ENCODE measurements at regions not wholly inside any gene's neighbourhood (a gene's known extent, or its start where the extent isn't known, plus 50 kb on each side); places are given as distances from the start of the nearest gene placed in this dataset.
A peak's percentile ranks its signal among the peaks of the same experiment; 100 is the strongest.
"Not testable (repeated sequence)": the region's sequence is repeated elsewhere in the genome, so short reads cannot be mapped to it uniquely, and the experiment has no call there.

DNA sequence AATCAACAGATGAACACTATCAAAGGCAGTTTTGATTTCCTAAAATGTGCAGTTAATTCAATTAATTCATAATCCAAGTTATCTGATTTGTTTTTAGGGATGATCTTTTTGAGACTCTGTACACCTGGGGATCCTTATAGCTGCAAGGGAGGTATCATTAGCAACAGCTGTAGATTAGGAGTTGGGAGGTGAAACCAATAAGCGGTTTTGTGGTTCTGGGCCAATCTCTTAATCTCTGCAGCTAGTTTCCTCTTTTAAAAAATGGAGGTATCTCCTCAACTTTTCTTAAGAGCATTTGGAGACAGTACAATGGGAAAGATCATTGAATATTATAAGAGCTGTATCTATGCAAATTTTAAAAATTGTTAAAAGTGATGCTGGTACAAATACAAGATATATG, 126.0 kb downstream of the MC4R start:
- DNase-seq (ENCODE audit: low read depth): no peak
- H3K4me3 ChIP-seq (ENCODE audit: low read depth, low read length): no peak overlapping the region
- TF ChIP-seq, protein P1, sequence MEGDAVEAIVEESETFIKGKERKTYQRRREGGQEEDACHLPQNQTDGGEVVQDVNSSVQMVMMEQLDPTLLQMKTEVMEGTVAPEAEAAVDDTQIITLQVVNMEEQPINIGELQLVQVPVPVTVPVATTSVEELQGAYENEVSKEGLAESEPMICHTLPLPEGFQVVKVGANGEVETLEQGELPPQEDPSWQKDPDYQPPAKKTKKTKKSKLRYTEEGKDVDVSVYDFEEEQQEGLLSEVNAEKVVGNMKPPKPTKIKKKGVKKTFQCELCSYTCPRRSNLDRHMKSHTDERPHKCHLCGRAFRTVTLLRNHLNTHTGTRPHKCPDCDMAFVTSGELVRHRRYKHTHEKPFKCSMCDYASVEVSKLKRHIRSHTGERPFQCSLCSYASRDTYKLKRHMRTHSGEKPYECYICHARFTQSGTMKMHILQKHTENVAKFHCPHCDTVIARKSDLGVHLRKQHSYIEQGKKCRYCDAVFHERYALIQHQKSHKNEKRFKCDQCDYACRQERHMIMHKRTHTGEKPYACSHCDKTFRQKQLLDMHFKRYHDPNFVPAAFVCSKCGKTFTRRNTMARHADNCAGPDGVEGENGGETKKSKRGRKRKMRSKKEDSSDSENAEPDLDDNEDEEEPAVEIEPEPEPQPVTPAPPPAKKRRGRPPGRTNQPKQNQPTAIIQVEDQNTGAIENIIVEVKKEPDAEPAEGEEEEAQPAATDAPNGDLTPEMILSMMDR (IDR thresholded peaks at IDR 0.05; ENCODE audit: insufficient read depth, low read length): no peak

DNA sequence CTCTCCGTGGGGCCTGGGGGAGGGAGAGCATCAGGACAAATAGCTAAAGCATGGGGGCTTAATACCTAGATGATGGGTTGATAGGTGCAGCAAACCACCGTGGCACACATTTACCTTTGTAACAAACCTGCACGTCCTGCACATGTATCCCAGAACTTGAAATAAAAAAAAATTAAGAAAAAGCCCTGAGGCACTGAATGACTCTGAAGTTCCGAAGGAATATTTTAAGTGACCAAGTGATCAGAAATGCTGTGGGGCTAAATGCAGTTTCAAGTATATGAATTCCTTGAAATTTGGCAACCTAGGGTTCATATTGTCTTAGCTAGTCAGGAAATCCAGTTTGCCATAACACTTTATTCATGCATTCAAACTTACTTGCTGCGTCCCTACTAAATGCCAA, 127.5 kb downstream of the MC4R start:
- DNase-seq (ENCODE audit: low read depth): no peak
- TF ChIP-seq, protein P1 (IDR thresholded peaks at IDR 0.05; ENCODE audit: insufficient read depth, low read length): no peak
- no peak overlapping the region for H3K4me3 ChIP-seq (ENCODE audit: low read depth, low read length)

DNA sequence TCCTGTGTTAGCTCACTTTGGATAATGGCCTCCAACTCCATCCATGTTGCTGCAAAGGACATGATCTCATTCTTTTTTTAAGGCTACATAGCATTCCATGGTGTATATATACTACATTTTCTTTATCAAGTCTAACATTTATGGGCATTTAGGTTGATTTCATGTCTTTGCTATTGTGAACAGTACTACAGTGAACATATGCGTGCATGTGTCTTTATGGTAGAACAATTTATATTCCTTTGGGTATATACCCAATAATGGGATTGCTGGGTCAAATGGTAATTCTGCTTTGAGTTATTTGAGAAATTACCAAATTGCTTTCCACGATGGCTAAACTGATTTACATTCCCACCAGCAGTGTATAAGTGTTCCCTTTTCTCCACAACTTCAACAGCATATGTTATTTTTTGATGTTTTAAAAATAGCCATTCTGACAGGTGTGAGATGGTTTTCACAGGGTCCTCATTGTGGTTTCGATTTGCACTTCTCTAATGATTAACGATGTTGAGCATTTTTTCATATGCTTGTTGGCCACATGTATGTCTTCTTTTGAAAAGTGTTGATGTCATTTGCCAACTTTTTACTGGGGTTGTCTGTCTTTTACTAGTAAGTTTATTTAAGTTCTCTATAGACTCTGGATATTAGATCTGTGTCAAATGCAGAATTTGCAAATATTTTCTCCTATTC, 133.4 kb downstream of the MC4R start:
- DNase-seq (ENCODE audit: low read depth); H3K4me3 ChIP-seq (ENCODE audit: low read depth, low read length): not testable (repeated sequence)

DNA sequence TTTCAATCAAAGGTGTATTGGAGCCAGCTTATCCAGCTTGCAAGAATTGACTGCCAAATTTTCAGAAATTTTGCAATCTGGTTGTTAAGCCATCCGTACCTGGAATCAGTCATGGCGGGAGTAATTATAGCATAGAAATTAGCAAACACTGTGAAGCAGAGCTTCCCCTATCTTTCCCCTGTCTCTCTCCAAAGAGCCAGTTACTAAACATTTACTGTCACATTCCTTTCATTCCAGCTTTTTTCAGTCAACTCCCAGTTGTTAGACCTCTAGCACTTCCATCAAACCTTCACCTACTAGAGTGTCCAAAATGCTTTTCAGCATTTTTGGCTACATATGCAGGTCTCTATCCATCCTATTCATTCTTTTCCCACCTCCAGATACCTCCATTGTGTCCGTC, 137.4 kb downstream of the MC4R start:
- TF ChIP-seq, protein P1 (IDR thresholded peaks at IDR 0.05; ENCODE audit: insufficient read depth, low read length): no peak
- no peak overlapping the region for H3K4me3 ChIP-seq (ENCODE audit: low read depth, low read length)
- no peak for DNase-seq (ENCODE audit: low read depth)

DNA sequence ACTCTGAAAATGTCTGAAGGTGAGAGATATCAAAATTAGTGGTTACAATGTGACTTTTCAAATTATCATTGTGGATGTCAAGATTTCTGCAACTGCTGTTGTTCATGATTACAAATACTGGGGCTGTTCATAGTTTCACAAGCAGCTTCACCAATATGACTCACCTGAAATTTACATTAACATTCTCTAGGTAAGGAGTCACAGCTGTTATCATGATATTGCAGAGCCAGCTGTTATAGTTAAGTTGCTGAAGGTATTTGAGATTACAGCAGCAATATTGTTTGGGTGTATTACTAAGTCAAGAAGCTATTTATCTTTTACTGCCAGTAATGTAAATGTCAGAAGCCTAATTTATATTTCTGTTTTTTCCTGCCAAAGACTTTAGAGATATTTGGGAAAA, 140.0 kb downstream of the MC4R start:
- peak; percentile 54 for DNase-seq (ENCODE audit: low read depth)
- H3K4me3 ChIP-seq (ENCODE audit: low read depth, low read length): no peak overlapping the region
- TF ChIP-seq, protein P1 (IDR thresholded peaks at IDR 0.05; ENCODE audit: insufficient read depth, low read length): no peak

DNA sequence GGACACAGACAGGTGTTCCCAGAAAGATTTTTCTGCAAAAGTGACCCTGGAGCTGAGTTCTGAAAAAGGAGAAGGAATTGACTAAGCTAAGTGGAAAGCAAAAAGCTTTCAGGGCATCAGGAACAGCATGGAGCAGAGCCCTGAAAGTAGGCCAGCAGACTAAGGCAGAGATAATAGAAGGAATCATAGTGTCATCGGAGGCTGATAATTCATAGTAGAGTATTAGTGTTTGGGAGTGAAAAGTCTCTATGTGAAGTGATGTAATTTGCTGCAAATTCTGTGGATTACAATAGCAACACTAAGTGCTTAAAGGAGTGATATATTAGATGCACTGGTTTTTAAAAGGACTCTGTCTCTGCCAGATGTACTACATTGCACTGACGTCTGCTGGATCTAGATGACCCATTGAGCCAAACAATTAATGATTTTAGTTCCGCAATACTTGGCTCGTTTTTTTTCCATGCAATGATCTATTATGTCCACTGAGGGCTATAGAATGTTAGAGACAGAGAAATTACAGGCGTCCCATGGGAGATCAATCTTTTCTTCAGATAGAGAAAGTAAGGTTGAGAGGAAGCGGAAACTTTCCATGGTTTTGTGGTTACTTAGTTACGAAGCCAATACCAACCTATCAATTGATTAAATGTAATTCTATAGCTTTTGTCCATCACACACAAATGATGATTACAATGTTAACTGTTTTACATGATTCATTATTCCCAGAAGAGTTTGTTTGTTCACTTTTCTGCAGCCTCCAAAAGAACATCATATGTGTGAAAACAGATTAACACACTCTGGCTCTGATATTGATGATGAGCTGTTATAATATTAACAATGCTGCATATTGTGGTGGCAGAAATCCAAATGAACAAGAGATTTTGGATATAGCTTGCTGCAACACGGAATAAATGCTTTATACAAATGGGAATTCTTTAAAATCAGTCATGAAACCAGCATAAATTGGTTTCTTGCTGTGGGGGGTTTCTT, 143.7 kb downstream of the MC4R start:
- TF ChIP-seq, protein P1 (IDR thresholded peaks at IDR 0.05; ENCODE audit: insufficient read depth, low read length): no peak
- no peak overlapping the region for H3K4me3 ChIP-seq (ENCODE audit: low read depth, low read length)
- peak; percentile 16 for DNase-seq (ENCODE audit: low read depth)

DNA sequence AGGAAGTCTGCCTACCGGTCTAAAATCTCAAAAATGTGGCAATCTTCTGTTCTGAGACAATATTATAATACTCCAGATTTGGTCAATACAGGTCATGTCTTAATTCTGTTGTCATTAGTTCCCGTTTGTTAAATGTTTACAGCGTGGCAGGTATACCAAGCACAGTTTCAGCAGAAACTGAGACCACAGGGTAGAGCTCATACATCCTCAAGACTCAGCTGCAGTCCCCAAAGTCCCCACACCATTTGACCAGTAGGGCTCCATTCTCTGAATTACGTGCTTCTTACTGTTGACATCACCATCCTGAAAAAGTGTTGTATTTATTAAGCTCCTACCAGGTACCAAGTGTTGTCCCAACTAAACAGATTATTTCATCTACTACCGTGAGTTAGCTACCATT, 157.1 kb downstream of the MC4R start:
- TF ChIP-seq, protein P1 (IDR thresholded peaks at IDR 0.05; ENCODE audit: insufficient read depth, low read length): no peak
- no peak overlapping the region for H3K4me3 ChIP-seq (ENCODE audit: low read depth, low read length)
- no peak for DNase-seq (ENCODE audit: low read depth)
